GM19023 (cell line): ENCODE measurements at regions not wholly inside any gene's neighbourhood (a gene's known extent, or its start where the extent isn't known, plus 50 kb on each side); places are given as distances from the start of the nearest gene placed in this dataset.
"Not testable (repeated sequence)": the region's sequence is repeated elsewhere in the genome, so short reads cannot be mapped to it uniquely, and the experiment has no call there.

Experiments used
- ATAC-seq: cut with Tn5 transposase; IDR thresholded peaks from one replicate; pipeline ENCODE4 v1.9.1; 2021; ENCODE audit warnings: mild to moderate bottlenecking, moderate library complexity; ENCODE audit not compliant: unreplicated experiment

- ATAC-seq = no peak
Measured at GRCh38 chr2:180840641-180841040, 139.8 kb upstream of the UBE2E3 start.

DNA sequence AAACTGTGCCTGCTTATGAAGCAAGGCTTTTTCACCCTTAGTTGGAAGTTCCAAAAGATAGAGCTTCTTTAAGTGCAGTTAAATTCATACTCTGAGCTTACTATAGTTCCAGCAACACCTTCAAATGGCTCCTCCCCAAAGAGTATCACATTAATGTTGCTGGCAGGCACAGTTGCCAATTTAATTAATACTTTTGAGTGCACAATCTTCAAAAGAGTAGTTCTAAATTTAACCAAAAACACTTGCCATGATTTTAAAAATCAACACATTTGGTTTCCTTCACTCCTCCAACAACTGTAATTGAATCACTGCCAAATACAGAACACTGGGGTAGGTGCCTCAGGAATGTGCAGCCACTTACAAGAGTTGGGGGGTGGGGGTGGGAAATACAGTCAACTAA lies 150.6 kb upstream of the UBE2E3 start:
- ATAC-seq = no peak

DNA sequence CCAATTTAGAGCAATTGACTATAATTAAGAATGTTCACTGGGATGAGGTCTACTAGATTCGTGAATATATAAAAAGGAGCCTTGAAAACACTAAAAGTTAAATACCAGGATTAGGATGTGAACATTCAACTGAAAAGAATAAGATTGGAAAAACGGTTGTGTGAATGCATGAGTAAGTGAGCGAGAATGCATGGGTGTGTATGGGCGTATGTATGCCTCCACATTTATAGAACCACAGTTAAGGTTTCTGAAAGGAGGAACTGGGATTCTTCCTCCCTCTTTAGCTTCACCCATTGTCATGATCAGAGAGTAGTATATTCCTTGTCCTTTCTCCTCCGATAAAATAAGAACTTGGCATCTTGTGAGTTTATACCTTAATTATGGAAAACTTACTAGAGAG lies 151.1 kb upstream of the UBE2E3 start:
- ATAC-seq = no peak

- ATAC-seq = no peak
Measured at GRCh38 chr2:180828756-180829155, 151.6 kb upstream of the UBE2E3 start.

- ATAC-seq = no peak
Measured at GRCh38 chr2:180823546-180824141, 156.8 kb upstream of the UBE2E3 start.

- no peak for ATAC-seq
Measured at GRCh38 chr2:180819106-180819505, 161.3 kb upstream of the UBE2E3 start.

- ATAC-seq = not testable (repeated sequence)
Measured at GRCh38 chr2:180818700-180819099, 161.7 kb upstream of the UBE2E3 start.

DNA sequence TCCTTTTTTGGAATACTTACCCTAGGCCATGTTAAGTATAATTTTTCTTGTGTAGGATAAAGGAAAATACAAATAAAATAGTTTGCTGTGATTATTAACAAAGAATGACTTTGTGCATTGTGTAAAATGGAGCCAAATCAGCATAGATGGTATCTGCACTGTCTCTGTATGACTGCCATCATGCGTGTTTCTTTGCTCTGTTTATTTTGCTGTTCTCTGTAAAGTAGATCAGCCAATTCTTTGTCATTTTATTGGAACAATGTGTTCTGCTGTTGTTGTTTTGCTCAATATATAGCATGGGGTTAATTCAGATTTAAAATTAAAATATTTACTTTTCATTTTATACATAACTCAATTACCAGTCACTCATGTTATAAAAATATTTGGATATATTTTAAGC lies 181.3 kb upstream of the UBE2E3 start:
- ATAC-seq = no peak

DNA sequence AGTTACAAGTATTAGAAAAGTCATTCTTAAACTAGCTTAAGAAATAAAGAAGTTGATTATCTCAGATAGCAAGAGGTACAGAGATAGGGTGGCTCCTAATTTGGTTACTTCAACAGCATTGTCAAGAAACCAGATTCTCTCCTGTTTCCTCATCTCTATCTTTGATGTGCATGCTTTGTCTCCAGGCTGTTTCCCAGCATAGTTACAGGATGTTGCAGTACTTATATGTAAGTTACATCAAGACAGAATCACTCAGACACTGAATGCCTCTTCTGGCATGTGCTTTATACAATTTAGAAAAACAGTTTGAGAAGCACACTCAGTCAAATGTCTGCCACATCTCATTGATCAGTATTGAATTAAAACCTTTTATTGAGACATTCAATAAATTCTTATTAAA lies 189.5 kb upstream of the UBE2E3 start:
- no peak for ATAC-seq

DNA sequence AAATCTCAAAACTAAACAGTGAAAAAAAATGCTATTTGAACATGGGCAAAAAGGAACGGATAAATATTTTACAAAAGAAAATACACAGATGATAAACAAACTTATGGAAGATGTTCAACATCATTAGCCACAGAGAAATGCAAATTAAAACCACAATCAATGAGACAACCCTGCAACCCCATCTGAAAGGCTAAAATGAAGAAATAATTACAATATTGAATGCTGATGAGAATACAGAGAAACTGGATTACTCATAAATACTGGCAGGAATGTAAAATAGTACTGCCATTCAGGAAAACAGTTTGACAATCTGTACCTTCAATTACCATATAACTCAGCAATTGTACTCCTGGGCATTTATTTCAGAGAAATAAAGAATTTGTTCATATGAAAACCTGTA lies 193.1 kb upstream of the UBE2E3 start:
- no peak for ATAC-seq

- no peak for ATAC-seq
Measured at GRCh38 chr2:180781276-180781675, 199.1 kb upstream of the UBE2E3 start.

DNA sequence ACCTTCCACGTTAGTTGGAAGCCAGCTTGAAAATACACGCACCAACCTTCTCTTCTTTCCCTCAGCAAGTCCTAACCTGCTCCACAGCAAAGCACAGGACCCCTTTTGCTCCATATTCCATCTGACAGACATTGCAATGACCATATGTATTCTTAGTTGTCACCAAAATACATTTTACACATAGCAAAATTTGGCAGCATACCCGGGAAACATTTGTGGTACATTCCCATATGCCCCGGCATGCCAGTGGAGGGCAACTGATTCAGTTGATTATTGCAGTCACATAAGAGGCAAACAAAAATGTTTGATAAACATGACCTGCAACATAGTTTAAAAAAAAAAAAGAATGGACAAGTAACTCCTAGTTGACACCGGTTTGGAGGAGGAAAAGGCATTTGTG lies 202.1 kb upstream of the UBE2E3 start:
- ATAC-seq = no peak

DNA sequence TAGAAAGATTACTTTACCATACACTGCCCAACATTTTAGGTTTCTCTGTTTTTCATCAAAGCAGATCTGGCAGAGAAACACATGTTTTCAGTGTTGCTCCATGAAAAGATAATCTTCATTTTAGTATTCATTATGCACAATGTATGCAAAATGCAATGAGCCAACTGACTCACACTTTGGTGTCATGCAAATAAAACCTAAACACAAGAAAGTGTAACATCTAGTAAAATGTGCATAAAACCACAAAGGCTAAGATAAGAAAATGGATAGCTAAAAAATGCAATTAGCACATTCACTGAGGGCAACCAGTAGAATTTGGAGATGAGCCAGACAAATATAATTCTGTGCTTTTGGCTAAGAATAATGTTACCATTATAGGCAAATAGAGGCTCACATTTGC lies 203.5 kb upstream of the UBE2E3 start:
- ATAC-seq = no peak

- no peak for ATAC-seq
Measured at GRCh38 chr2:180775711-180776110, 204.7 kb upstream of the UBE2E3 start.

DNA sequence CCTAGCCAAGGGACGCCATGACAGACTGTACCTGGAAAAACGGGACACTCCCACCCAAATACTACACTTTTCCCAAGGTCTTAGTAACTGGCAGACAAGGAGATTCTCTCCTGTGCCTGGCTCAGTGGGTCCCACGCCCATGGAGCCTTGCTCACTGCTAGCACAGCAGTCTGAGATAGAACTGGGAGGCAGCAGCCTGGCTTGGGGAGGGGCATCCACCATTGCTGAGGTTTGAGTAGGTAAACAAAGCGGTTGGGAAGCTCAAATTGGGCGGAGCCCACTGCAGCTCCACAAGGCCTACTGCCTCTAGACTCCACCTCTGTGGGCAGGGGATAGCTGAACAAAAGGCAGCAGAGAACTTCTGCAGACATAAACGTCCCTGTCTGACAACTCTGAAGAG lies 215.1 kb upstream of the UBE2E3 start:
- ATAC-seq = not testable (repeated sequence)

DNA sequence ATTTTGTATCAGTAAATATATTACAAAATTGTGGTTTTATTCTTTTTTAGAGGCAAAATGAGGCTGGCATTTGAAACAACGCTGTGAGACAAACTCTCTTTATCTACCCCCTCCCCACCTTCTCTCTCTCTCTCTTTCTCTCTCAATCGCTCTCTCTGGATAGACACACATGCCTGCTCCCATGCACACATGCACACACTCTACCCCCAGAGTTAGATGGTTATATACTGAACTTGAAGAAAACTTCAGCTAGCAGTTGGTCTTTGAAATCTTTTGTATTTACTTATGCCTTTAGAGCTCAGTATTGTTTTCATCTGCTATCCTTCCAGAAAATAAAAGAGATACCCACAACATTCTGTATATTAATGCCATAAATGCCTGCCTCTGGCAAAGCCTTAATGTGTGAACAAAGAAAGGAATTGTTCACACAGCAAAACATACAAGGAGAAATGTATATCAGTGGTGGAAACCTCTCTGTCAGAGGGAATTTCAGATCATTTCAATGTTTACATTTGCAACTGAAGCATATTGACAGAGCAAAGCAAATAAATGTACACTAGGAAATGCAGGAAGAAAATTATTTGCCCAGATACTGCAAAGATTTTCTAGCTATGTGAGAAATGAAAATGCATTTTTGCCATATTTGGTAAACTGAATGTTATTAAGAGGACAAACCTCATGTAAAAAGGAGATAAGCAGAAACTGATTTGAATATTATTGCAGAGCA lies 217.0 kb upstream of the UBE2E3 start:
- ATAC-seq = no peak

GRCh38 chr2:180761224-180761623 lies 219.2 kb upstream of the UBE2E3 start:
- no peak for ATAC-seq

DNA sequence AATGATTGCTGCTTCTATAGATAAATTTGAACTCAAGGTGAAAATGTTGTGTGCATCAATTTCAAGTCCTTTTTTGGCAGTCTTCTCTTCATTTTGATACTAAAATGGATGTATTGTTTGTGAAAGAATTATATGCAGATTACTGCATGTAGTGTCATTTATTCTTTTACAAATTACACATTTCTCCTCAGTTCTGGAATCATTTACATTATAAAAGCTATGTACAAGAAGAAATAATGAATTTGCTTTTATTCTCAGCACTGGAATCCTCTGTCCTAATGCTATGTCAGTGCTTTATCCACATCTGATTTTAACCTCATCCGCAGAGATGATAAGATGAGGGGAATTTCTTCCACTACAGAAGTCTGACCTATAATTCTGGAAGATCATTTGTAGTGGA lies 220.8 kb upstream of the UBE2E3 start:
- no peak for ATAC-seq

DNA sequence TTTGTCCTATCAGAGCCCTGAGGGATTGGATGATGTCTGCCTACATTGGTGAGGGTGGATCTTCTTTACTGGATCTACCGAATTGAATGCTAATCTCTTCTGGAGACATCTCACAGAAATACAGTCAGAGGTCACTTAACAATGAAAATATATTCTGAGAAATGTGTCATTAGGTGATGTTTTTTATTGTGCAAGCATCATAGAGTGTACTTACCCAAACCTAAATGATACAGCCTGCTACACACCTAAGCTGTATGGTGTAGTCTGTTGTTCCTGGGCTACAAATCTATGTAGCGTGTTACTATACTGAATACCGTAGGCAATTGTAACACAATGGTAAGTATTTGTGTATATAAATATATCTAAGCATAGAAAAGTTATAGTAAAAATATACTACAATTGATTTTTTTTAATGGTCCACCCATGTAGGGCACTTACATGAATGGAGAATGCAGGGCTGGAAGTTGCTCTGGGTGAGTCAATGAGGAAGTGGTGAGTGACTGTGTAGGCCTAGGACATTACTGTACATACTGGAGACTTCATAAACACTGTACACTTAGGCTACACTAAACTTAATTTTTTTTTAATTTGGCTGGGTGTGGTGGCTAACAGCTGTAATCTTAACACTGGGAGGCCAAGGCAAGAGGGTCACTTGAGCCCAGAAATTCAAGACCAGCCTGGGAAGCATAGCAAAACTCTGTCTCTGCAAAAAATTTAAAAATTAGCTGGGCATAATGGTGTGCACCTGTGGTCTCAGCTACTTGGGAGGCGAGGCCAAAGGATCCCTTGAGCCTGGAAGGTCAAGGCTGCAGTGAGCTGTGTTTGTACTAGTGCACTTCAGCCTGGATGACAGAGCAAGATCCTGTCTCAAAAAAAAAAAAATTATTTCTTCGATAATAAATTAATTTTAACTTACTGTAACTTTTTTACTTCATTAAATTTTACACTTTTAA lies 226.3 kb upstream of the UBE2E3 start:
- ATAC-seq = no peak

GRCh38 chr2:180751306-180751920 lies 229.0 kb upstream of the UBE2E3 start:
- no peak for ATAC-seq

DNA sequence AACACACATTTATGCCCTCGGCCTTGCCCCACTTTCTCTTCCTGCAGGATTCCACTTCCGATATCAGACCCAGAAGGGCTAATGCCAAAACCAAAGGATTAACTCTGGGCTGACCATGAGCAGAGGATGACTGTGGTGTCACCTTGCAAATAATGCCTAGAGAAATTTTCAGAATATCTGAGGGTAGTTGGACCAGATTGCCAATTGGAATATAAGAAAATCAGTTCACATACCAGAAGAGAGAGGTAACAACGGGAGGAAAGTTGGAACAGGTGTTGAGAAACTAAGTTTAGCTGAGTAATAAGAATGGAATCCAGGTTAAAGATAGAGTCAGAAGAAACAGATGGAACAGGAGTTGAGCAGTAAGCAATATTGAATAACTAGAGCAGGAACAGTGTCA lies 232.7 kb upstream of the UBE2E3 start:
- ATAC-seq = no peak
